ENCODE measurements at regions not wholly inside any gene's neighbourhood (a gene's known extent, or its start where the extent isn't known, plus 50 kb on each side); places are given as distances from the start of the nearest gene placed in this dataset.

- TF ChIP-seq ATF3 (IDR thresholded peaks at IDR 0.05) (no peak), MAX (IDR thresholded peaks at IDR 0.05) (peak; percentile 59), ZNF274 (IDR thresholded peaks at IDR 0.05; ENCODE audit: low read depth, low read length) (no peak)
These were observed 159.0 kb upstream of the IL12A start (continued) for GRCh38 chr3:159829539-159830227.

- CTCF ChIA-PET = interaction anchor here (1.3 to 4.1 kb wide), 6 partner anchors 25 to 175 kb away, joined by 3 to 30 read pairs (median 8); partner anchors contain the start of gene IL12A
- TF ChIP-seq CBX3 (IDR thresholded peaks at IDR 0.05; ENCODE audit: low read depth) = no peak
- TF ChIP-seq EGR1 (IDR thresholded peaks at IDR 0.05; ENCODE audit: low read depth) = no peak
- no peak for TF ChIP-seq YY1 (IDR thresholded peaks at IDR 0.05; ENCODE audit: extremely low read depth, insufficient replicate concordance, low read depth, low read length)
- TF ChIP-seq CTCF (IDR thresholded peaks at IDR 0.05 in 2 of 3, conservative IDR thresholded peaks at IDR 0.05 in 1 of 3; ENCODE audit: borderline replicate concordance in 1 of 3, insufficient read depth in 1 of 3, low read depth in 2 of 3, low read length in 2 of 3) = no peak
- TF ChIP-seq MAX (IDR thresholded peaks at IDR 0.05) = no peak
- no peak for TF ChIP-seq FOSL1 (IDR thresholded peaks at IDR 0.05; ENCODE audit: low read depth)
- TF ChIP-seq SIN3A (IDR thresholded peaks at IDR 0.05; ENCODE audit: low read depth) = no peak
- no peak for TF ChIP-seq ELF1 (IDR thresholded peaks at IDR 0.05; ENCODE audit: borderline replicate concordance, low read depth)
- TF ChIP-seq EZH2phosphoT487 (IDR thresholded peaks at IDR 0.05; ENCODE audit: borderline replicate concordance) = no peak
- Histone ChIP-seq H3K4me1 (ENCODE audit: control insufficient read depth in 1 of 2, insufficient read depth in 2 of 2, low read length in 2 of 2) (peaks cover 17 to 18% of the 10 kb centered on the region in 2 experiments), H3K9me3 (ENCODE audit: control insufficient read depth in 1 of 2, insufficient read depth in 1 of 2, low read depth in 1 of 2, low read length in 2 of 2) (no peaks in the 10 kb centered on the region), H3K9ac (ENCODE audit: low read length) (no peak overlapping the region), H3K27me3 (ENCODE audit: insufficient read depth, low read length) (no peaks in the 10 kb centered on the region), H3K79me2 (ENCODE audit: insufficient read depth, low read length) (no peaks in the 10 kb centered on the region), H3K9me2 (ENCODE audit: insufficient read depth) (no peaks in the 10 kb centered on the region), H3K4me3 (replicated peaks in 1 of 2; ENCODE audit: low read depth in 1 of 2, low read length in 2 of 2) (no peak overlapping the region), H3K36me3 (ENCODE audit: control insufficient read depth in 1 of 2, insufficient read depth in 2 of 2, low read length in 2 of 2) (no peaks in the 10 kb centered on the region), H2AFZ (ENCODE audit: low read depth, low read length, poor library complexity, severe bottlenecking) (no peak overlapping the region), H3K27ac (ENCODE audit: low read depth, low read length) (no peak overlapping the region), H3K4me2 (ENCODE audit: low read length) (no peak overlapping the region), H4K20me1 (ENCODE audit: insufficient read depth) (no peaks in the 10 kb centered on the region)
- DNase-seq (ENCODE audit: low read depth, low spot score) (no peak), ATAC-seq (no peak)
- intact Hi-C loops (cut with micrococcal nuclease) = no loop called here
- BruUV-seq (replicated peaks) = no TSS peak
- RAD21 ChIA-PET (ENCODE audit: low non-redundant PET in 1 of 2, low total read pairs in 2 of 2, uncharacterized antibody in 2 of 2, unreplicated experiment in 2 of 2) = no interaction called here
- POLR2A ChIA-PET = interaction anchor here (1.4 kb wide), 1 partner anchor 176 kb away, joined by 3 read pairs; no protein-coding TSS in a partner anchor
These were observed 158.0 kb upstream of the IL12A start for GRCh38 chr3:159830523-159831154.

All from HCT116 (cell line).